ENCODE measurements at regions not wholly inside any gene's neighbourhood (a gene's known extent, or its start where the extent isn't known, plus 50 kb on each side); places are given as distances from the start of the nearest gene placed in this dataset.

DNA sequence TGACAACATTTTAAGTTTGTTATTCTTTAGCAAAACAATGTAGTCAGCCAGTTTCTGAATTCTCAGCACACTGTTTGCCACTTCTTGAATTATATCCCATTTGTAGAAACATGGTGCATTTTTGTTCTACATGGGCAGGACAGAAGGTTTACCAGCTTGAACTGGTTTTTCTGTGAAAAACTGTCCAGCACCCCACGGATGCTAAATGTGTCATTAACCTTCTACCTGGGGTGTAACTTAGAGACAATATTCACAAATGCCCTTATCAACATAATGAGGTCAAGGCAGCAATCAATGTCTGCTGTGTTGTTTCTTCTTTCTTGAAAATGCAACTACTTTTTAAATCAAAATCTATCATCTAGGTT lies 702.6 kb downstream of the CENPC start:
- DNase-seq (ENCODE audit: low spot score), result no peak
- H3K27ac ChIP-seq (ENCODE audit: low read depth, low read length, poor library complexity, severe bottlenecking), result no peak overlapping the region
- no TSS peak for BruUV-seq (replicated peaks)
- H3K9me2 ChIP-seq (ENCODE audit: insufficient read depth, low read length), result no peaks in the 10 kb centered on the region
- no peaks in the 10 kb centered on the region for H3K36me3 ChIP-seq (ENCODE audit: insufficient read depth, low read length)
- no peaks in the 10 kb centered on the region for H3K79me2 ChIP-seq (ENCODE audit: insufficient read depth, low read depth, low read length)
- H3K9me3 ChIP-seq (ENCODE audit: low read length), result no peaks in the 10 kb centered on the region
- no peak overlapping the region for H3K4me2 ChIP-seq (ENCODE audit: low read length)
- ChIA-PET POLR2A (no interaction called here), CTCF (ENCODE audit: unreplicated experiment) (no interaction called here)
- no peak for TF ChIP-seq CTCF (conservative IDR thresholded peaks at IDR 0.05; ENCODE audit: low read length)
- no peak for TF ChIP-seq EZH2phosphoT487 (IDR thresholded peaks at IDR 0.05; ENCODE audit: borderline replicate concordance, low read depth, low read length)
- intact Hi-C loops (cut with micrococcal nuclease; ENCODE audit: unreplicated experiment), result no loop called here
- no peaks in the 10 kb centered on the region for H3K4me1 ChIP-seq (ENCODE audit: insufficient read depth, low read length, poor library complexity, severe bottlenecking)
- no peak overlapping the region for H3K4me3 ChIP-seq (ENCODE audit: low read depth, low read length, poor library complexity, severe bottlenecking)
- H4K20me1 ChIP-seq (ENCODE audit: insufficient read depth, low read length), result no peaks in the 10 kb centered on the region
- no peak overlapping the region for H2AFZ ChIP-seq (ENCODE audit: low read length)

- no TSS peak for BruUV-seq (replicated peaks)
- Histone ChIP-seq H3K27ac (ENCODE audit: low read depth, low read length, poor library complexity, severe bottlenecking) (no peak overlapping the region), H3K79me2 (ENCODE audit: insufficient read depth, low read depth, low read length) (no peaks in the 10 kb centered on the region), H2AFZ (ENCODE audit: low read length) (no peak overlapping the region), H3K36me3 (ENCODE audit: insufficient read depth, low read length) (no peaks in the 10 kb centered on the region), H3K9me2 (ENCODE audit: insufficient read depth, low read length) (no peaks in the 10 kb centered on the region), H3K9me3 (ENCODE audit: low read length) (no peaks in the 10 kb centered on the region), H4K20me1 (ENCODE audit: insufficient read depth, low read length) (no peaks in the 10 kb centered on the region), H3K4me1 (ENCODE audit: insufficient read depth, low read length, poor library complexity, severe bottlenecking) (no peaks in the 10 kb centered on the region), H3K4me2 (ENCODE audit: low read length) (no peak overlapping the region), H3K4me3 (ENCODE audit: low read depth, low read length, poor library complexity, severe bottlenecking) (no peak overlapping the region)
- CTCF ChIA-PET (ENCODE audit: unreplicated experiment), result no interaction called here
- DNase-seq (ENCODE audit: low spot score), result no peak
- intact Hi-C loops (cut with micrococcal nuclease; ENCODE audit: unreplicated experiment), result no loop called here
- POLR2A ChIA-PET, result no interaction called here
- no peak for TF ChIP-seq EZH2phosphoT487 (IDR thresholded peaks at IDR 0.05; ENCODE audit: borderline replicate concordance, low read depth, low read length)
- no peak for TF ChIP-seq CTCF (conservative IDR thresholded peaks at IDR 0.05; ENCODE audit: low read length)
These were observed 703.1 kb downstream of the CENPC start for GRCh38 chr4:66842026-66842723.

DNA sequence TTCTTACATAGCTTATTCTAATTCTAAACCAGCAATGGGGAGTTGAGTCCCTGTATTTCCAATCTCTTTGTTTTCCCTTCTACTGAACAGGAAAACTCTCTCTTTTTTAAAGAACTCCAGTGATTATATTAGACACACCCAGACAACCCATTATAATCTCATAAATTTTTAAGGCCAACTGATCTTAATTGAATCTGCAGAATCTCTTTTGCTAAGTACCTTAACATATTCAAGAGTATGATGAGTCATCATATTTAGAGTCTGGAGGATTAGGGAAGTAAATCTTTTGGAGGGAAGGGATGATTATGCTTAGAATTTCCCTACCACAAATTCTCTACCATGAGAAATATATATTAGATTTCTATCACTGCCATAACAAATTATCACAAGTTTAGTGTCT lies 705.1 kb downstream of the CENPC start:
- intact Hi-C loops (cut with micrococcal nuclease; ENCODE audit: unreplicated experiment), result no loop called here

More for the DNA sequence above, 705.1 kb downstream of the CENPC start:
- ChIA-PET CTCF (ENCODE audit: unreplicated experiment) (no interaction called here), POLR2A (interaction anchor here (0.6 kb wide), 1 partner anchor 135 kb away, joined by 3 read pairs; no protein-coding TSS in a partner anchor)
- BruUV-seq (replicated peaks), result no TSS peak
- no peaks in the 10 kb centered on the region for H3K4me1 ChIP-seq (ENCODE audit: insufficient read depth, low read length, poor library complexity, severe bottlenecking)
- no peak overlapping the region for H3K4me2 ChIP-seq (ENCODE audit: low read length)
- H4K20me1 ChIP-seq (ENCODE audit: insufficient read depth, low read length), result no peaks in the 10 kb centered on the region
- H3K27ac ChIP-seq (ENCODE audit: low read depth, low read length, poor library complexity, severe bottlenecking), result no peak overlapping the region
- H3K9me3 ChIP-seq (ENCODE audit: low read length), result no peaks in the 10 kb centered on the region
- no peak overlapping the region for H2AFZ ChIP-seq (ENCODE audit: low read length)
- no peak overlapping the region for H3K4me3 ChIP-seq (ENCODE audit: low read depth, low read length, poor library complexity, severe bottlenecking)
- no peak for DNase-seq (ENCODE audit: low spot score)
- no peak for TF ChIP-seq EZH2phosphoT487 (IDR thresholded peaks at IDR 0.05; ENCODE audit: borderline replicate concordance, low read depth, low read length)
- no peak for TF ChIP-seq CTCF (conservative IDR thresholded peaks at IDR 0.05; ENCODE audit: low read length)
- H3K36me3 ChIP-seq (ENCODE audit: insufficient read depth, low read length), result no peaks in the 10 kb centered on the region
- H3K79me2 ChIP-seq (ENCODE audit: insufficient read depth, low read depth, low read length), result no peaks in the 10 kb centered on the region
- H3K9me2 ChIP-seq (ENCODE audit: insufficient read depth, low read length), result no peaks in the 10 kb centered on the region

Data from OCI-LY7 (cell line).